Endodermal cell (in vitro differentiated cells): ENCODE measurements at regions not wholly inside any gene's neighbourhood (a gene's known extent, or its start where the extent isn't known, plus 50 kb on each side); places are given as distances from the start of the nearest gene placed in this dataset.

Experiments
- DNase-seq: peaks from one replicate; pipeline ENCODE4 v3.0.0-alpha.2; 2017
- H3K27ac ChIP-seq: 2 replicates; pipeline ENCODE4 v1.5.1; 2013; ENCODE audit warnings: mild to moderate bottlenecking, low read depth, low read length, moderate library complexity
- H3K27me3 ChIP-seq: 2 replicates; pipeline ENCODE4 v1.6.1; 2013; ENCODE audit warnings: mild to moderate bottlenecking, low read length, moderate library complexity; ENCODE audit not compliant: insufficient read depth, control insufficient read depth, poor library complexity, severe bottlenecking
- H3K36me3 ChIP-seq: 2 replicates; pipeline ENCODE4 v1.7.0; 2013; ENCODE audit warnings: mild to moderate bottlenecking, low read length, moderate library complexity; ENCODE audit not compliant: control insufficient read depth, insufficient read depth
- H3K4me1 ChIP-seq: one replicate; pipeline ENCODE4 v1.7.0; 2013; ENCODE audit warnings: low read length; ENCODE audit not compliant: control insufficient read depth, insufficient read depth
- H3K4me3 ChIP-seq: 2 replicates; pipeline ENCODE4 v1.5.1; 2013; ENCODE audit warnings: mild to moderate bottlenecking, low read length, moderate library complexity
- H3K9ac ChIP-seq: 2 replicates; pipeline ENCODE4 v1.6.1; 2013; ENCODE audit warnings: mild to moderate bottlenecking, low read length, moderate library complexity; ENCODE audit not compliant: poor library complexity, severe bottlenecking; ENCODE audit errors: extremely low read depth
- H3K9me3 ChIP-seq: 2 replicates; pipeline ENCODE4 v1.6.1; 2013; ENCODE audit warnings: mild to moderate bottlenecking, low read length, moderate library complexity; ENCODE audit not compliant: control insufficient read depth
- H3K27ac Mint-ChIP-seq: 2 replicates; pipeline ENCODE4 v1.8.0; 2020; ENCODE audit warnings: mixed read lengths
- H3K27me3 Mint-ChIP-seq: 2 replicates; pipeline ENCODE4 v1.8.0; 2021; ENCODE audit warnings: mild to moderate bottlenecking, mixed read lengths; ENCODE audit not compliant: insufficient read depth
- H3K36me3 Mint-ChIP-seq: 2 replicates; pipeline ENCODE4 v1.8.0; 2020; ENCODE audit warnings: low read depth, mixed read lengths
- H3K4me1 Mint-ChIP-seq: 2 replicates; pipeline ENCODE4 v1.8.0; 2020; ENCODE audit warnings: mixed read lengths
- H3K4me3 Mint-ChIP-seq: 2 replicates; pipeline ENCODE4 v1.8.0; 2020; ENCODE audit warnings: mild to moderate bottlenecking, moderate library complexity, mixed read lengths
- H3K9me3 Mint-ChIP-seq: 2 replicates; pipeline ENCODE4 v1.8.0; 2020; ENCODE audit warnings: mild to moderate bottlenecking, mixed read lengths
- WGBS, 2 experiments: methylation state at CpG; one replicate each; pipeline versions ENCODE4 v1.1.5 to v1.1.7; 2013; ENCODE audit warnings: missing lambda C conversion rate in 2 of 2, mixed read lengths in 1 of 2; ENCODE audit not compliant: insufficient coverage in 1 of 2, insufficient read length in 1 of 2; 5-methylcytosine and 5-hydroxymethylcytosine counted together
- TF ChIP-seq, protein P1 (sequence below): fragments of 200-600 bp; sonication (generic); conservative IDR thresholded peaks from 2 replicates; pipeline ENCODE4 v1.5.0; 2021; ENCODE audit warnings: antibody characterized with exemption, mild to moderate bottlenecking

DNA sequence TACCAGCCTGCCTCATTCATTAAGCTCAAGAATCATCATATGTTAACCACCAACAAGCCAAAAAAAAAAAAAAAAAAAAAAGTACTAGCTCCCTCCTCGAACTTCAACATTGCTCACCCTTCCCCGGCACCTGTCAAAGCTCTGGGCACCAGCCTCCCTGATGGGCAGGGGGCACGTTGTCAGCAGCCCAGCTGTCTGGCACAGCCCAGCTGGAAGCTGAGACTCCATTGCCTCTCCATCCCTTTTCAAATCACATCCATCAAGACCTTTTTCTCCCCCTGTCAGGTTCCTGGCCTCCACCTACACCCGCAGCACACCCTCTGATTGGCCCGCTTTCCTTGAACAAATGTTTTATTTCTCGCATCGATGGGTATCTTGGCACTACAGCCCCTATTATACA is 913.3 kb upstream of the AUTS2 start:
- no peaks in the 10 kb centered on the region for H3K27me3 ChIP-seq
- no peaks in the 10 kb centered on the region for H3K36me3 Mint-ChIP-seq
- no peaks in the 10 kb centered on the region for H3K9me3 ChIP-seq
- DNase-seq: no peak
- no peak overlapping the region for H3K4me3 ChIP-seq
- 87 to 93% methylated on average over 2 to 7 of the region's 7 CpGs for WGBS, 2 experiments
- no peak overlapping the region for H3K4me3 Mint-ChIP-seq
- peaks cover 19% of the 10 kb centered on the region for H3K4me1 Mint-ChIP-seq
- peaks cover 4% of the 10 kb centered on the region for H3K4me1 ChIP-seq
- no peaks in the 10 kb centered on the region for H3K27me3 Mint-ChIP-seq
- H3K27ac Mint-ChIP-seq: no peak overlapping the region
- TF ChIP-seq, protein P1, sequence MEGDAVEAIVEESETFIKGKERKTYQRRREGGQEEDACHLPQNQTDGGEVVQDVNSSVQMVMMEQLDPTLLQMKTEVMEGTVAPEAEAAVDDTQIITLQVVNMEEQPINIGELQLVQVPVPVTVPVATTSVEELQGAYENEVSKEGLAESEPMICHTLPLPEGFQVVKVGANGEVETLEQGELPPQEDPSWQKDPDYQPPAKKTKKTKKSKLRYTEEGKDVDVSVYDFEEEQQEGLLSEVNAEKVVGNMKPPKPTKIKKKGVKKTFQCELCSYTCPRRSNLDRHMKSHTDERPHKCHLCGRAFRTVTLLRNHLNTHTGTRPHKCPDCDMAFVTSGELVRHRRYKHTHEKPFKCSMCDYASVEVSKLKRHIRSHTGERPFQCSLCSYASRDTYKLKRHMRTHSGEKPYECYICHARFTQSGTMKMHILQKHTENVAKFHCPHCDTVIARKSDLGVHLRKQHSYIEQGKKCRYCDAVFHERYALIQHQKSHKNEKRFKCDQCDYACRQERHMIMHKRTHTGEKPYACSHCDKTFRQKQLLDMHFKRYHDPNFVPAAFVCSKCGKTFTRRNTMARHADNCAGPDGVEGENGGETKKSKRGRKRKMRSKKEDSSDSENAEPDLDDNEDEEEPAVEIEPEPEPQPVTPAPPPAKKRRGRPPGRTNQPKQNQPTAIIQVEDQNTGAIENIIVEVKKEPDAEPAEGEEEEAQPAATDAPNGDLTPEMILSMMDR: no peak
- H3K27ac ChIP-seq: peak overlapping the region; percentile 99
- no peaks in the 10 kb centered on the region for H3K9me3 Mint-ChIP-seq
- H3K9ac ChIP-seq: no peak overlapping the region
- H3K36me3 ChIP-seq: no peaks in the 10 kb centered on the region

DNA sequence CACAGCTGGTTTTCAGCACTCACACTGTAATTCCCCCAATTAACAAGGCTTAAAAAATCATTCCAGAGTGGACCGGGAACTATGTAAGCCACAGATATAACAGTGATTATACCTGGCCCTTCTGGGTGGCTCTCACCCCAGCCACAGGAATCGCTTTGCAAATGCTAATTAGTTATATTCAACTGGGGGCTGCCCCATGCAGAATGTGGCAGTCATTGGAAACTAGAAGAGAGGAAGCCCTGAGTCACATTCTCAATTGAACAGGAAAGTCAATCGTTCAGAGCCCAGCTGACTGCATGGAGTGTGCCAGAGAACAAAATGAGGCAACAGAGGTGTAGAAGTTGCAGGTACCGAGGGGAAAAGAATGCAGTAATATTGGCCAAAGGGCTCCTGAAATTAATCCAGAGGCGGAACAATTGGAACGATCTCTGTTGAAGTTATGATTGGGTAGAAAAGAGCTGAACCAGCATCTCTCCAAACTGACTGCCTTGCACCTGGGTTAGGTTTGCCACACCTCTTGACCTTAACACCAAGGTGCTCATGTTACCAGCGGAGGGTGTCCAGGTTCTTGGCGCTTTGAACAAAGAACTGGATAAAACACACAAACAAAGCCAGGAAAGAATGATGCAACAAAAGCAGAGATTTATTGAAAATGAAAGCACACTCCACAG is 909.7 kb upstream of the AUTS2 start:
- TF ChIP-seq, protein P1: no peak
- H3K4me1 ChIP-seq: peaks cover 4% of the 10 kb centered on the region
- H3K36me3 ChIP-seq: no peaks in the 10 kb centered on the region
- no peaks in the 10 kb centered on the region for H3K27me3 Mint-ChIP-seq
- H3K36me3 Mint-ChIP-seq: peaks cover 3% of the 10 kb centered on the region
- DNase-seq: peak; percentile 46
- no peak overlapping the region for H3K9ac ChIP-seq
- no peak overlapping the region for H3K4me3 Mint-ChIP-seq
- peaks cover 6% of the 10 kb centered on the region for H3K9me3 Mint-ChIP-seq
- peaks cover 23% of the 10 kb centered on the region for H3K4me1 Mint-ChIP-seq
- peak overlapping the region; percentile 68 for H3K27ac Mint-ChIP-seq
- no peak overlapping the region for H3K27ac ChIP-seq
- no peaks in the 10 kb centered on the region for H3K27me3 ChIP-seq
- peaks cover 7% of the 10 kb centered on the region for H3K9me3 ChIP-seq
- 54 to 67% methylated on average over 6 to 8 of the region's 8 CpGs for WGBS, 2 experiments
- H3K4me3 ChIP-seq: no peak overlapping the region

DNA sequence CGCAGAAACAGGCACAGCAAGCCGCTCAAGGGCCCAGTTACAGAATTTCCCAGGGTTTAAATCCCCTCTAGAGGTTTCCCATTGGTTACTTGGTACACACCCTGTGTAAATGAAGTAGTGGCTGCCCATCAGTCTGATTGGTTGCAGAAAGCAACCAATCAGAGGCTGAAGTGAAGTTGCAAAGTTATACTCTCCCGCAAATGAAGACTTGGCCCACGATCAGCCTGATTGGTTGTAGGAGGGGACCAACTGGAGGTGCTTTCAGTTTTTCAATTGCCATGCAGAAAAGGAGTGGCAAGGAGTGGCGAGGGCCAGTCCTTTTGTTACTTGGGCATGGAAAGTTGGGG is 909.2 kb upstream of the AUTS2 start:
- no peaks in the 10 kb centered on the region for H3K27me3 Mint-ChIP-seq
- no peak overlapping the region for H3K4me3 Mint-ChIP-seq
- H3K27me3 ChIP-seq: no peaks in the 10 kb centered on the region
- H3K36me3 ChIP-seq: no peaks in the 10 kb centered on the region
- TF ChIP-seq, protein P1: no peak
- H3K27ac Mint-ChIP-seq: no peak overlapping the region
- 94 to 95% methylated on average over 5 of the region's 5 CpGs for WGBS, 2 experiments
- H3K36me3 Mint-ChIP-seq: peaks cover 3% of the 10 kb centered on the region
- peaks cover 4% of the 10 kb centered on the region for H3K4me1 ChIP-seq
- no peak for DNase-seq
- peaks cover 8% of the 10 kb centered on the region for H3K9me3 ChIP-seq
- peaks cover 10% of the 10 kb centered on the region for H3K9me3 Mint-ChIP-seq
- H3K27ac ChIP-seq: no peak overlapping the region
- no peak overlapping the region for H3K4me3 ChIP-seq
- peaks cover 23% of the 10 kb centered on the region for H3K4me1 Mint-ChIP-seq
- H3K9ac ChIP-seq: no peak overlapping the region
